ENCODE measurements at regions not wholly inside any gene's neighbourhood (a gene's known extent, or its start where the extent isn't known, plus 50 kb on each side); places are given as distances from the start of the nearest gene placed in this dataset.

DNA sequence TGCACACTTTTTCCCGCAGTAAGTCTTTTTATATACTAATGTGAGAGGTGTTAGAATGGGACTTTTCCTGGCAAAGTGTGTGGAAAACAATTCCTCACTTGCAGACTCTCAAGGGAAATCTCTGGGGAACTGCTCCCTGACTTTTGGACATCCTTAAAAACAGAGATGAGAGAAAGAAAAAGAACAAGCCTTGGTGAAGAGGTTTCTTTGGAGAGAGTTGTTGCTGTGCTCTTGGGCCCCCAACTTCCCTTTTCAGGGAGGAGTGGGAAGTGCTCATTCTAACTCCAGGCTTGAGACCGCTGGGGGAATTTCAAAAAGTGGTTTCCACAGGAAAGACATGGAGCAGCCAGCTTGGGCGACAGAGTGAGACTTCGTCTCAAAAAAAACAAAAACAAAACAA lies 142.6 kb upstream of the SPRED2 start:
- TF ChIP-seq, protein P1, sequence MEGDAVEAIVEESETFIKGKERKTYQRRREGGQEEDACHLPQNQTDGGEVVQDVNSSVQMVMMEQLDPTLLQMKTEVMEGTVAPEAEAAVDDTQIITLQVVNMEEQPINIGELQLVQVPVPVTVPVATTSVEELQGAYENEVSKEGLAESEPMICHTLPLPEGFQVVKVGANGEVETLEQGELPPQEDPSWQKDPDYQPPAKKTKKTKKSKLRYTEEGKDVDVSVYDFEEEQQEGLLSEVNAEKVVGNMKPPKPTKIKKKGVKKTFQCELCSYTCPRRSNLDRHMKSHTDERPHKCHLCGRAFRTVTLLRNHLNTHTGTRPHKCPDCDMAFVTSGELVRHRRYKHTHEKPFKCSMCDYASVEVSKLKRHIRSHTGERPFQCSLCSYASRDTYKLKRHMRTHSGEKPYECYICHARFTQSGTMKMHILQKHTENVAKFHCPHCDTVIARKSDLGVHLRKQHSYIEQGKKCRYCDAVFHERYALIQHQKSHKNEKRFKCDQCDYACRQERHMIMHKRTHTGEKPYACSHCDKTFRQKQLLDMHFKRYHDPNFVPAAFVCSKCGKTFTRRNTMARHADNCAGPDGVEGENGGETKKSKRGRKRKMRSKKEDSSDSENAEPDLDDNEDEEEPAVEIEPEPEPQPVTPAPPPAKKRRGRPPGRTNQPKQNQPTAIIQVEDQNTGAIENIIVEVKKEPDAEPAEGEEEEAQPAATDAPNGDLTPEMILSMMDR (IDR thresholded peaks at IDR 0.05), result no peak
- no peak for TF ChIP-seq POLR2AphosphoS5 (IDR thresholded peaks at IDR 0.05)
- TF ChIP-seq EP300 (IDR thresholded peaks at IDR 0.05), result no peak
- TF ChIP-seq POLR2A (IDR thresholded peaks at IDR 0.05), result no peak

Data from gastroesophageal sphincter (tissue), 3 donors.